H4 (cell line): ENCODE measurements at regions not wholly inside any gene's neighbourhood (a gene's known extent, or its start where the extent isn't known, plus 50 kb on each side); places are given as distances from the start of the nearest gene placed in this dataset.

Source experiments
- DNase-seq: peaks from one replicate; pipeline ENCODE4 v3.0.0-alpha.2; 2015; ENCODE audit warnings: low spot score

DNA sequence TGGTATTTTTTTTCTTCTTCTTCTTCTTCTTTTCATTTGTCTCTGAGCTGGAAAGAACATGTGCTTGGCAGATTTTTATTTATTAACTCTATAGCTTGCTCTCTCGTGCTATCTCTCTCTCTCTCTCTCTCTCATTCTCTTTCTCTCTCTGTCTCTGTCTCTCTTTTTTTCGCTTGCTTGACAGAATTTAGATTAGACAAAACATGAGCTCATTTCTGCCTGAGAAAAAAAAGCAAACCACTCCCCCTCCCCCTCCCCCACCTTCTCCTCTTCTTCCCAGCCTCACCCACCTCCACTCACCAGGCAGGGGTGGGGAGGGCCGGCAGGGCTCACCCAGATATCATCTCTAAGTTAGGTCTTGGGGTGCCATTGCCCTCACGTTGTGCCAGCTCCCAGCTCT, 81.5 kb downstream of the PJA1 start:
- no peak for DNase-seq

DNA sequence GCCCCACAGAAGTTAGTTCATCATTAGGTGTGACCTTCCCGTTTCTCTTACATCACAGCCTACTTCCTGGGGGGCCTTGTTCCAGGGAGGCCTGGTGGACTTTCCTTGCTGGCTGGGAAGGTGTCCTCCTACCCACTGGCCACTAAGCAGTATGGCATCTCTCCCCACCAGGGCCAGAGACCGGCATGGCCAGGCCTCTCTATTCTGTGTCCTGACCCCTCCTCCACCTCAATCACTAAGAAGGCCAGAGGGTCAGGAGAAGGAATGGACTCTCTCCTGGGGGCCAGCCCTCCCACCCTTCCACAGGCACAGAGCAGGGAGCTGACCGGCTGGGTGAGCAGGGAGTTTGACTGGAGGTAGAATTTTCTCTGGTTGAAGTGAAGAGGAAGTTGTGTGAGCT, 81.9 kb downstream of the PJA1 start:
- no peak for DNase-seq

DNA sequence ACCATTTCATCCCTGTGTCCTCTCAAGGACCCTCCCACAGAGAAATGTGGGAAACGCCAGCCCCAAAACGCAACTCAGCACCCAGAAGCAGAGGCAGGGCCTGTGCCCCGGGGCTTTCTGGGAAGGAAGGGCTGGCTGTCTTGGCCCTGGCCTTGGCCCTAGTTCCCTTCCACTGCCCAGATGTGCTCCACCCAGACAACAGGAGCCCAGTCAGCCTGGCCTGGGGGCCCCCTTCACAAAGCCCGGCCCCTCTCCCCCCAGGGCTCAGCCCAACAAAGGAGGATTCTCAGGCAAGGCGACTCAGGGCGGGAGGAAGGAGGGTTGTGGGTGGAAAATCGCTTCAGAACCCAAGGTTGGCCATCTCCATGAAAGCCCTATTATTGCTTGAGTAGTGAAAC, 82.5 kb downstream of the PJA1 start:
- no peak for DNase-seq

DNA sequence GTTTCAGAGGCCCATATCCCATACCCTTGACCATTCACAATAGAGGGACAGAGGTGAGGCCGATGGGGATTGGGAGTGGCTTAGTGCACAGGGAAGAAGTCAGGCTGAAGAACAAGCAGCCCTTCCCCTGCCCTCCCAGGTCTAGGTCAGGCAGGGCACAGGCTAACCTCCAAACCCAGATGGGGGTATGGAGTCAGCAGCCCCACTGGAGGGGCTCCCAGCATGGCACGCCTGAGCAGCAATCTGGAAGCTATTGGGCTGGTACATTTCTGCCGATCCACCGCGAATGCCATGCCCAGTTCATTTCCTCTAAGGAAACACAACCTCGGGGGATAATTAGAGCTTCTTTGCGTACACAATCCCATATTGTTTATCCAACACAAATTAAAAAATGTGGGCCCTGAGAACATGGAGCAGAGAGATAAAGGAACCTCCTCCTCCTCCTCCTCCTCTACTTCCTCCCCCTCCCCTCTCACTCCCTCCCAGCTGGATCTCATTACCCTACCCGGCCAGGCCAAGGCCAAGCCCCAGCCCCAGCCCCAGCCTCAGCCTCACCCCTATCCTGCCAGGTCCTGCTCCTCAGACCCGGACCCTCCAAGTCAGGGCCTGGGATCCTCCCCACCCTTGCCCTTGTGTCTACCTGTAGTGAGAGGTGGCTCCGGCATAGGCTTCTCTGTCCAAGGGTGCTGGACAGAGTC, 83.0 kb downstream of the PJA1 start:
- DNase-seq, result no peak

DNA sequence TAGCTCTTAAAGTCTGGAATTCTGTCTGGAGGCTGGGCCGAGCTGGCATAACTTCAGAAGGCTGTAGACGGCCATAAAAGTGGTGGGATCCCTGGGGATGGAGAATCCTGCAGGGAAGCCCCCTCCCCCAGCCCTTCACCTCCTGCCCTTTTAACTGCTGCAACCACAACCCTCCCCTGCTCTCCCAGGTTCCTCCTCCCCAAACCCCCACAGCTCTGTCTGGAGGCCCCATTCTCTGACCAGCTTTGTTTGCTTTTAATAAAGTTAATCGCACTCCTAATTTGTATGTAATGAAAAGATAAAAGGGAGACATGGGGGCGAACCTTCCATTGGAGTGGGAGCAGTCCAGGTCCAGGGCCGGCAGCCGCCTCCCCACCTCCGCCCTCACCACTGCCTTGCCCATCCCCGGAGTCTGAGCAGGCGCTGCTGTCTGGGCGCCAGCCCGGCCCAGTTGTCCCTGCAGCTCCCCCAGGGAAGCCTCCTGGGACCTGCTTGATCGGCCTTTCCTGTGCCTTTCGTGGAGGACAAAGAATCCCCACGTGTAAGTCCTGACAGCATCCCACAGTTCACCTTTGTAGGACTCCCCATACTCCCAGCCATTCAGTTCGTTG, 84.3 kb downstream of the PJA1 start:
- no peak for DNase-seq

- DNase-seq, result no peak
Measured at GRCh38 chrX:69079268-69079667, 86.0 kb downstream of the PJA1 start.

- peak; percentile 7 for DNase-seq
Measured at GRCh38 chrX:69077895-69078455, 87.3 kb downstream of the PJA1 start.

- no peak for DNase-seq
Measured at GRCh38 chrX:69076088-69076487, 89.2 kb downstream of the PJA1 start.

GRCh38 chrX:69074726-69075125, 90.5 kb downstream of the PJA1 start:
- no peak for DNase-seq

DNA sequence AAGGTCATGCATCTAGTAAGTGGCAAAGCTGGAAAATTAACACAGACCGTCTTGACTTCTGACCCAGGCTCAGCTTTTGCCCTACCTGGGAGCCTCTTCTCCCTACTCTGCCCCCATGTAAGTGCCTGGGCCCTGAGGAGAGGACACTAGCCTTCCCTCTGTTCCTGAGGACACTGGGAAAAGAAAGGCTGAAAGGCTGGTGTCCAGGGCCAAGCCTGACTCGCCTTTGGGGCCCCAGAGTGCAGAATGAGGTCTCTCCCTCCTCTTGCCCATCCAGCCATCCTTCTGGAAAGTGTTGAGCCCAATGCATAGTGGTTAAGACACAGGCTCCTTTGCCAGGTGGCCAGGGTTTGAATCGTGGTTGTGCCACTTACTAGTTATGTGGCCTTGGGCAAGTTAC, 91.5 kb downstream of the PJA1 start:
- no peak for DNase-seq

DNA sequence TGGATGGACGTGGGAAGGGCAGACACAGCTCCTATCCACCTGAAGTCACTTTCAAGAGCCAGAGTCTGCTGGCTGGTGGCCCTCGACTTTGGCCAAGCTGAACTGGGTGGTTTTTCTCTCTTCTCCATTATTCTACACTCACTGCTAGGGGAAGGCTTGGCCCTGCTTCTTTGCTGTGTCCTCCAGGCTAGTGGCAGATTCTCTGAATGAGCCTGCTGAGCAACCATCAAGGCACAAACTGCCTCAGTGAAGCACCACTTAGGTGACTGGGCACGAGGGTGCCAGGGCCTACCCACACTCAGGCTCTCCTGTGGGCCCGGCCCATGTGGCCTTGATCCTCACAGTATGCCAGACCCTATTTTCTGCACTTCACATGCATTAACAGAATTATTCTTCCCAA, 92.0 kb downstream of the PJA1 start:
- no peak for DNase-seq

DNA sequence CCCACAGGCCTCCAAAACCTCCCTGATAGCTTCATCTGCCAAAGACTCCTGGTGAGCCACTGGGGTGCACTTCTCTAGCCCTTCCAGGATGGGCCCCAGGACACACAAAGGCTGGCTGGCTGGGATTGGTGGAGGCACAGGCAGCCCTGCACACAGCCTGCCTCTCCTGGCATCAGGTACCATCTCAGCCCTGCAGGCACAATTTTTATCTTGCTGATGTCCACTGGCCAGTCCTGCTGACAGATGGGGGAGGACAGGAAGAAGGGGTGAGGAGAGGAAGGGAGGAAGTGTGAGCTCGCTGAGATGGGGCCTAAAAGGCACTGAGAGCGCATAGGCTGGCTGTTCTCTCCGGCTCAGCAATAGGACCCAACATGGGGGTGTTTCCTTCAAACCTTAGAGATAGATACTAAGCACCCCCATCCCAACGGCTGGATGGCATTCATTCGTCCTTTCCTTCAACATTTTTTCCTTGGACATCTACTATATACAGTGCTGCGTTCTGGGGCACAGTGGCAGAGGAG, 92.7 kb downstream of the PJA1 start:
- no peak for DNase-seq

DNA sequence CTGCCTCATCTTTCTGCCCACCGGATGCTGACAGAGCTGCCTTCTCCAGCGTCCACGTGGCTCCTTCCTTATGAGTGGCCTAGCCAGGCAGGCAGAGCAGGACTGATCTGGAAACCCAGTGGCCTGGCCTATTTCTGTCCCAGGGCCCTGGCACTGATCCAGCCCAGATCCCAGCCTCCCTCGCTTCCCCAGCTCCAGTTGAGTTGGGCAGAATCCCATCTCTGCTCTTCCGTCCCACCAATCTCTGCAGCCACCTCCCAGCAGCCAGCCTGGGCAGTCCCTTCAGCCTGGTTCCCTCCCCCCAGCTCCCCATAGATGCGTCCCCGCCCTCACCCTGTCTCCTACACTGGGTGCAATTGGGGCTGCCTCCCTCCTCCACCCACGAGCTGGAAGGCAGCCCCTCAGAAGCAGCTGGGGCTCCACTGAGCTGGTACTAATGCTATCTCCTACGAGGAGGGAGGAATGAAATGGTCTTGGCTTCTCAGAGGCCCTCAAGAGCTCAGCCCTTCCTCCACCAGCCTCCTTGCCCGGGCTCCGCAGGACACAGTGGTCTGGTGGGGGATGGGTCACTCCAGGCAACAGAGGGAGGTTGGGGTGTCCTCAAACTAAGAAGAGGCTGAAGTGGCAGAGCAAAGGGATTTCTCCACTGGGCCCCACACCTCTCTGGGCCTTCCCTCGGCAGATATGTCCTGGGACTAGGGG, 94.2 kb downstream of the PJA1 start:
- no peak for DNase-seq

- no peak for DNase-seq
Measured at GRCh38 chrX:69069876-69070275, 95.4 kb downstream of the PJA1 start.

DNA sequence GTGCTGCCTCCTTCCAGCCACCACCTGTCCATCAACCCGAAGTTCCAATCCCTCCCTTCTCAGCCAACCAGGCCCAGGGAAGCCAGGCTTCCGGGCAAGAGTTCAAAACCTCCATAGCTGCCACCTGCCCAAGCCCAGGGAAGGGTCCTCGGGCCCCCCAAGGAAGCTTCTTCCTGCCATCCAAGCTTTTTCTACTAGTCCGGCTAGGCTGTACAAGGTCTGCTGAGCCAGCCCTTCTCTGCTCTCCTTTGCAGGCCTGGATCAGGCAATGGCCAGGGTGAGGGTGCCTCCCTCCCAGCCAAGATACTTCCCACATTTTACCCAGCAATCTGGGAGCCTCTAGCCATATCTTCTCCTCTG, 96.2 kb downstream of the PJA1 start:
- no peak for DNase-seq

- no peak for DNase-seq
Measured at GRCh38 chrX:69068301-69069085, 96.8 kb downstream of the PJA1 start.

GRCh38 chrX:69067841-69068240, 97.4 kb downstream of the PJA1 start:
- no peak for DNase-seq

DNA sequence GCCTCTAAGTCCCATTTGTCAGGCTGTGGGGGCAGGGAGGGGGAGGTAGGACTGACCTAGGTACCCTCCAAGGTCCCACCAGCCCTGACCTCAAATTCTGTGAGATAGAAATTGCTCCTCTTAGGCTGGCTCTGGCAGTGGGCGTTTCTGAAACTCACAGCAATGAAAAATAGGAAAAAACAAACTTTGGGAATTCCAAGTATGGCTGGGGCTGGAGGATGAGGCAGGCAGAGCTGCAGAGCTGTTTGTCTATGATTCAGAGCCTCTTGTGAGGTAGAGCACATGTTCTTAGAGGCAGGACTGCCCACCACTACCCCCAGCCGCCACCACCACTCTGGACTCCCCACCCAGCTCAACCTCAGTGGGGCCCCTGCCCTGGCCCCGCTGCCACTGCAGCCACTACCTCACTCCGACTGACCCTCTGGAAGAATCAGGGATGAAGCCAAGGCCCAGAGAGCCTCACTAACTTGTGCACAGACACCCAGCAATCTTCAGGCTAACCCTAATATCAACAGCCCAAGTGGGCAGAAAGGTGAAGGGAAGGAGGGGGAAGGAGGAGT, 98.2 kb downstream of the PJA1 start:
- DNase-seq, result no peak

DNA sequence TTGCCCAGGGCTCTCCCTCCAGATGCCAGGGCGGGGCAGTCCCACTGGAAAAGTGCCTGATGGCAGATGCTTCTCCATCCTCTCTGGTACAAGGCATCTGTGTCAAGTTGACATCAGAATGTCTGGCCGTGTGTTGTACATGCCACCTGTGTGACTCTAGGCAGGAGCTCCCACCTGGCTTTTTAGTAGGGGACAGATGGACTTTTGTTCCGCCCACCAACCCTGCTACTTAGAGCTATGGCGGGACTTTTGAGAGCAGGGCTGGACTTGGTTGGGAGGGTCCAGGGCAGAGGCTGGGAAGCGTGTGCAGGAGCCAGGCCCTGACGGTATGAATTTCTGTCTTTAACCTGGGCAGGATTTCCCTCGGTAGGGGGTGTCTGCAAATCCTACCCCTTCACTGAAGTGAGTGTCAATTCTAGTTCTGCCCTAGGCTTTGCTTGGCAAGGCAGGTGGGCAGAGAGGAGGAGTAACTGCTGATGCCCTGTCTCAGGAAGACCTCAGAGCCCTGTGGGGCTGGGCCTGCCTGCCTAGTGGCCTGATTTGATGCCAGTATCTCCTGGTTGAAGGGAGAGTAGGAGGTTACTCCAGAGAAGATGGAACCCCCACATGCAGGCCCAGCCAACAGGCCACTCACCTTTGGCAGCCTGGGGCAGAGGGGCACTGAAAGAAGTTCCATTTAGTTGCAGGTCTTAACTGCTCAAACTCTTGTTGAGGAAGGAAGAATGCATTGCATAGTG, 99.1 kb downstream of the PJA1 start:
- no peak for DNase-seq

GRCh38 chrX:69065451-69065850, 99.8 kb downstream of the PJA1 start:
- DNase-seq, result peak; percentile 23

DNA sequence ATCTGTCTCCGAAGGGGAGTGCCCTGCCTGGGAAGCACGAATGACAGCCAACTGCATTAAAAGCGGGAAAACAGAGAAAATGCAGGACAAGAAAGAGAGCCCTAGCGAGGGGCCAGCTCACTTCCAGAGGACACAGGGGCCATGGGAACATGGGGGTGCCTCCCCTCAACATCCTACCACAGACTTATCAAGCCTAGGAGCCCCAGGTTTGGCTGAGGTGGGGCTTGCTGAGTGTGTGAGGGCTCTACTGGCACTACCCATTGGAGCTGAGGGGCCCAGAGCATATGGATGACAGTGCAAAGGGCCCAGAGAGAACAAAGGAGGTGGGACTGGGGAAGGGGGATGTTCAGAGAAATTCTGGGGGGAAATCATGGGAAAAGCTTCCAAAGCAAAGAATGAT, 101.8 kb downstream of the PJA1 start:
- DNase-seq, result no peak
